ENCODE measurements at regions not wholly inside any gene's neighbourhood (a gene's known extent, or its start where the extent isn't known, plus 50 kb on each side); places are given as distances from the start of the nearest gene placed in this dataset.

DNA sequence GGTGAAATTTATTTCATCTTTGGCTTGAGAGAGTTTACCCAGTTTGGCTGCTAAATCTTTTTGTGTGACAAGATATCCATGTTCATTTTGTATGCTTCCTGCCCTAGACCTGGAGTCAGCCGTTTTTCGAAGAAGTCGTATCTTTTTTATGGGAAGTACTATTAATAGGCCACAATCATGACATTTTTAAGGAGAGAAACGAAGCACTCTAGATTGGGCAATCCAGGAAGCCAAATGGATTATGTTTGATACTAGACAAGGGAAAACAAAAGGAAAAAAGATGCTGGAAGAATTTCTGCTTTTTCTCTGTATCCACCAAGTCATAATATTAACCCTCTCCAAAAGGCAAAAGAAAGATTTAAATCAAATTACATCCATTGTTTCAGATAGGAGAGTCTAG lies 214.6 kb downstream of the HDGFL1 start:
- Histone ChIP-seq H3K27me3 (ENCODE audit: insufficient read depth, low read length, poor library complexity, severe bottlenecking) (no peaks in the 10 kb centered on the region), H3K4me3 (ENCODE audit: low read length) (no peak overlapping the region), H3K27ac (ENCODE audit: low read depth, low read length) (no peak overlapping the region), H3K36me3 (ENCODE audit: insufficient read depth, low read length) (no peaks in the 10 kb centered on the region), H3K4me1 (ENCODE audit: insufficient read depth, low read length) (no peaks in the 10 kb centered on the region), H3K9me3 (ENCODE audit: low read length) (no peaks in the 10 kb centered on the region)
- no peak for DNase-seq
- Mint-ChIP-seq H3K36me3 (no peaks in the 10 kb centered on the region), H3K27ac (no peak overlapping the region), H3K4me1 (no peaks in the 10 kb centered on the region), H3K27me3 (no peaks in the 10 kb centered on the region), H3K9me3 (peaks cover 7 to 14% (median 10%) of the 10 kb centered on the region in 5 donors), H3K4me3 (no peak overlapping the region)
- POLR2A ChIA-PET = no interaction called here
- CTCF ChIA-PET = no interaction called here

DNA sequence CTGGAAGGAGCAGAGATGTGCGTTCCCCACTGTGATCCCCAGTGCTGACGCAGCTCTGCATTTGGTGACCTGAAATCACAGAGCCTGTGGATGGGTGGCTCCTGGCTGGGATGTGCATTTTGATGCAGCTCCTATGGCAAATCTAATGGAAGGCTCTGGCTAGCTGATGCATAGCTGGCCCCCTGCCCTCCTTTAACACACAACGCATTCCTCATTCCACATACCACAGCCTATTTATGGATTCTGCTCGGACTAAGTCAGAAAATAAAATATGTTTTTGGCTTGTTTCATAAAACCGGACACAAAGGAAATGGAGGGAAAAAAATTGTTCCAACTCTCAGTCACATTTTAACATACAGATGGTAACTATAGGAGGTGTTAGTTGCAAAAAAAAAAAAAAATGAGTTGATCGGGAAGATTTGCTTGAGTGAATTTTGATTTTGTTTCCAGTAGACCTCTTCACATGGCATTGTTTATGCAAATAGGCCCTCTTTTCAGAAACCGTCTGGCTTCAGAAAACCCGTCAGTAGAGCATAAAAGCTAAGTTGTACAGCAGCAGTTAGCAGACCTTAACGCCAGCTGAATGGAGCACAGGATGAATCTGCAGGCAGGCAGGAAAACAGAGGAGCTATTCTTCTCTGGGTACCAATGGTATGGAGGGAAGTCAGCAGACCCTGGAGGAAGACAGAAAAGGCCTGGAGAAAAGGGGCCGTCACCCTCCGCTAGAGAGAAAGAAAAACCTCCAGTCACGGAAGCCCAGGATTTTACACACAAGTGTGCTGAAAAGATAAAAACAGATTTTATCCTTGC lies 215.4 kb downstream of the HDGFL1 start:
- Mint-ChIP-seq H3K27ac (no peak overlapping the region), H3K4me1 (no peaks in the 10 kb centered on the region), H3K4me3 (no peak overlapping the region), H3K36me3 (no peaks in the 10 kb centered on the region), H3K27me3 (no peaks in the 10 kb centered on the region), H3K9me3 (peaks cover 7 to 16% (median 7%) of the 10 kb centered on the region in 5 donors)
- ChIA-PET CTCF (interaction anchor here (0.8 kb wide), 1 partner anchor 9 kb away, joined by 4 read pairs; no protein-coding TSS in a partner anchor), POLR2A (no interaction called here)
- Histone ChIP-seq H3K9me3 (ENCODE audit: low read length) (no peaks in the 10 kb centered on the region), H3K27ac (ENCODE audit: low read depth, low read length) (no peak overlapping the region), H3K4me3 (ENCODE audit: low read length) (no peak overlapping the region), H3K4me1 (ENCODE audit: insufficient read depth, low read length) (no peaks in the 10 kb centered on the region), H3K36me3 (ENCODE audit: insufficient read depth, low read length) (no peaks in the 10 kb centered on the region), H3K27me3 (ENCODE audit: insufficient read depth, low read length, poor library complexity, severe bottlenecking) (no peaks in the 10 kb centered on the region)
- no peak for DNase-seq

GRCh38 chr6:22788038-22788437 lies 218.7 kb downstream of the HDGFL1 start:
- Mint-ChIP-seq H3K9me3 (peaks cover 2 to 10% (median 6%) of the 10 kb centered on the region in 5 donors), H3K27me3 (no peaks in the 10 kb centered on the region), H3K4me1 (no peaks in the 10 kb centered on the region), H3K36me3 (no peaks in the 10 kb centered on the region), H3K27ac (no peak overlapping the region), H3K4me3 (no peak overlapping the region)
- Histone ChIP-seq H3K9me3 (ENCODE audit: low read length) (no peaks in the 10 kb centered on the region), H3K4me1 (ENCODE audit: insufficient read depth, low read length) (no peaks in the 10 kb centered on the region), H3K4me3 (ENCODE audit: low read length) (no peak overlapping the region), H3K27me3 (ENCODE audit: insufficient read depth, low read length, poor library complexity, severe bottlenecking) (no peaks in the 10 kb centered on the region), H3K27ac (ENCODE audit: low read depth, low read length) (no peak overlapping the region), H3K36me3 (ENCODE audit: insufficient read depth, low read length) (no peaks in the 10 kb centered on the region)
- CTCF ChIA-PET = no interaction called here
- no peak for DNase-seq
- POLR2A ChIA-PET = no interaction called here

DNA sequence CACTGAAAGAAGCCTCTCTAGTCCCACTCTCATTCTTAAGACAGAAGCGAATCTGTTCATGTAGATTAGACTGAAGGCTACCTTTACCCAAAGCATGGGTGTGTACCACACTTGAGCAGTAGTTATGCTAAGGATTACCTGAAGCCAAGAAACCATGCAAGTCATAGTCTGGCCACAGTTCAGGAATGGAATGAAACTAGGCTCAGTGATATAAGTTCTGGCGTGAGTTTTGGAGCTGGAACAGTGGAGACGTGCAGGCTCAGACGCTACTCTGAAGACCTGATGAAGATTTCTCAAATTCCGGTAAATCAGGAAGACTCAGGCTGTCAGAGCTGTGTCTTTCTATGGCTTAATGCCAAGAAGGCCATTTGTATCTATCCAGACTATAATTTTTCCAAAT lies 219.9 kb downstream of the HDGFL1 start:
- Histone ChIP-seq H3K4me1 (ENCODE audit: insufficient read depth, low read length) (no peaks in the 10 kb centered on the region), H3K36me3 (ENCODE audit: insufficient read depth, low read length) (no peaks in the 10 kb centered on the region), H3K27ac (ENCODE audit: low read depth, low read length) (no peak overlapping the region), H3K4me3 (ENCODE audit: low read length) (no peak overlapping the region), H3K27me3 (ENCODE audit: insufficient read depth, low read length, poor library complexity, severe bottlenecking) (no peaks in the 10 kb centered on the region), H3K9me3 (ENCODE audit: low read length) (no peaks in the 10 kb centered on the region)
- peaks cover 1 to 12% (median 10%) of the 10 kb centered on the region in 5 donors for H3K9me3 Mint-ChIP-seq
- H3K4me1 Mint-ChIP-seq = no peaks in the 10 kb centered on the region
- ChIA-PET POLR2A (no interaction called here), CTCF (no interaction called here)
- H3K27me3 Mint-ChIP-seq = no peaks in the 10 kb centered on the region
- H3K27ac Mint-ChIP-seq = no peak overlapping the region
- no peaks in the 10 kb centered on the region for H3K36me3 Mint-ChIP-seq
- H3K4me3 Mint-ChIP-seq = no peak overlapping the region
- DNase-seq = no peak

DNA sequence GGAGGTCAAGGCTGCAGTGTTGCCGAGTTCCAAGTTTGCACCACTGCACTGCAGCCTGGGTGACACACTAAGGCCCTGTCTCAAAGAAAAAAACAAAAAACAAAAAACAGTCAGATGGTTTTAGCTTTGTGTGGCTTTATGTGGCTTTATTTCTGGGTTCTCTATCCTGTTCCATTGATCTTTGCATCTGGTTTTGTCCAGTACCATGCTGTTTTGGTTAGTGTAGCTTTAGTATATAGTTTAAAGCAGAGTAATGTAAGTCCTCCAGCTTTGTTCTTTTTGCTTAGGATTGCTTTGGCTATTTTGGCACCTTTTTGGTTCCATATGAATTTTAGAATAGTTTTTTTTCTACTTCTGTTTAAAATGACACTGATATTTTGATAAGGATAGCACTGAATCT lies 225.5 kb downstream of the HDGFL1 start:
- ChIA-PET POLR2A (no interaction called here), CTCF (no interaction called here)
- peaks cover 0 to 1% of the 10 kb centered on the region in 2 donors for H3K27me3 Mint-ChIP-seq
- H3K36me3 Mint-ChIP-seq = no peaks in the 10 kb centered on the region
- Histone ChIP-seq H3K4me1 (ENCODE audit: insufficient read depth, low read length) (no peaks in the 10 kb centered on the region), H3K36me3 (ENCODE audit: insufficient read depth, low read length) (no peaks in the 10 kb centered on the region), H3K27me3 (ENCODE audit: insufficient read depth, low read length, poor library complexity, severe bottlenecking) (no peaks in the 10 kb centered on the region), H3K27ac (ENCODE audit: low read depth, low read length) (no peak overlapping the region), H3K4me3 (ENCODE audit: low read length) (no peak overlapping the region), H3K9me3 (ENCODE audit: low read length) (no peaks in the 10 kb centered on the region)
- no peaks in the 10 kb centered on the region for H3K4me1 Mint-ChIP-seq
- peaks cover 5 to 23% (median 15%) of the 10 kb centered on the region in 5 donors for H3K9me3 Mint-ChIP-seq
- no peak overlapping the region for H3K4me3 Mint-ChIP-seq
- H3K27ac Mint-ChIP-seq = no peak overlapping the region
- DNase-seq = no peak

- Histone ChIP-seq H3K27ac (ENCODE audit: low read depth, low read length) (no peak overlapping the region), H3K9me3 (ENCODE audit: low read length) (no peaks in the 10 kb centered on the region), H3K4me1 (ENCODE audit: insufficient read depth, low read length) (no peaks in the 10 kb centered on the region), H3K4me3 (ENCODE audit: low read length) (no peak overlapping the region), H3K27me3 (ENCODE audit: insufficient read depth, low read length, poor library complexity, severe bottlenecking) (no peaks in the 10 kb centered on the region), H3K36me3 (ENCODE audit: insufficient read depth, low read length) (no peaks in the 10 kb centered on the region)
- Mint-ChIP-seq H3K27ac (no peak overlapping the region), H3K36me3 (no peaks in the 10 kb centered on the region), H3K27me3 (peaks cover 0 to 1% of the 10 kb centered on the region in 2 donors), H3K4me3 (no peak overlapping the region), H3K4me1 (no peaks in the 10 kb centered on the region), H3K9me3 (peaks cover 2 to 22% (median 12%) of the 10 kb centered on the region in 5 donors)
- ChIA-PET POLR2A (no interaction called here), CTCF (no interaction called here)
- DNase-seq = no peak
Measured at GRCh38 chr6:22800451-22800850, 231.1 kb downstream of the HDGFL1 start.

GRCh38 chr6:22801831-22802230 lies 232.5 kb downstream of the HDGFL1 start:
- DNase-seq = no peak
- no peaks in the 10 kb centered on the region for H3K9me3 ChIP-seq (ENCODE audit: low read length)
- no peaks in the 10 kb centered on the region for H3K27me3 Mint-ChIP-seq
- H3K27ac Mint-ChIP-seq = no peak overlapping the region
- POLR2A ChIA-PET = no interaction called here
- no peaks in the 10 kb centered on the region for H3K36me3 Mint-ChIP-seq
- no peak overlapping the region for H3K4me3 ChIP-seq (ENCODE audit: low read length)
- no peaks in the 10 kb centered on the region for H3K36me3 ChIP-seq (ENCODE audit: insufficient read depth, low read length)
- CTCF ChIA-PET = no interaction called here
- no peak overlapping the region for H3K27ac ChIP-seq (ENCODE audit: low read depth, low read length)
- no peaks in the 10 kb centered on the region for H3K4me1 ChIP-seq (ENCODE audit: insufficient read depth, low read length)
- H3K4me3 Mint-ChIP-seq = no peak overlapping the region
- peaks cover 2 to 18% (median 5%) of the 10 kb centered on the region in 5 donors for H3K9me3 Mint-ChIP-seq
- no peaks in the 10 kb centered on the region for H3K27me3 ChIP-seq (ENCODE audit: insufficient read depth, low read length, poor library complexity, severe bottlenecking)
- H3K4me1 Mint-ChIP-seq = no peaks in the 10 kb centered on the region

- CTCF ChIA-PET = no interaction called here
- Mint-ChIP-seq H3K9me3 (peaks cover 3 to 20% (median 5%) of the 10 kb centered on the region in 5 donors), H3K27ac (no peak overlapping the region)
Measured at GRCh38 chr6:22804620-22805261, 235.4 kb downstream of the HDGFL1 start.

More at GRCh38 chr6:22804620-22805261, 235.4 kb downstream of the HDGFL1 start:
- Mint-ChIP-seq H3K27me3 (no peaks in the 10 kb centered on the region), H3K4me3 (no peak overlapping the region), H3K36me3 (no peaks in the 10 kb centered on the region), H3K4me1 (no peaks in the 10 kb centered on the region)
- no peaks in the 10 kb centered on the region for H3K27me3 ChIP-seq (ENCODE audit: insufficient read depth, low read length, poor library complexity, severe bottlenecking)
- no peaks in the 10 kb centered on the region for H3K4me1 ChIP-seq (ENCODE audit: insufficient read depth, low read length)
- POLR2A ChIA-PET = no interaction called here
- H3K27ac ChIP-seq (ENCODE audit: low read depth, low read length) = no peak overlapping the region
- H3K9me3 ChIP-seq (ENCODE audit: low read length) = no peaks in the 10 kb centered on the region
- DNase-seq = no peak
- no peak overlapping the region for H3K4me3 ChIP-seq (ENCODE audit: low read length)
- no peaks in the 10 kb centered on the region for H3K36me3 ChIP-seq (ENCODE audit: insufficient read depth, low read length)

All from CD8-positive, alpha-beta memory T cell (primary cell).